Gastrocnemius medialis (tissue), 4 donors: ENCODE measurements at regions not wholly inside any gene's neighbourhood (a gene's known extent, or its start where the extent isn't known, plus 50 kb on each side); places are given as distances from the start of the nearest gene placed in this dataset.

Experiments used
- POLR2A ChIP-seq, 2 donors: fragments of 450-650 bp; IDR thresholded peaks; one replicate each; pipeline ENCODE4 v1.6.1; 2017; ENCODE audit warnings: antibody characterized with exemption in 2 of 2, mild to moderate bottlenecking in 2 of 2, moderate library complexity in 2 of 2
- TF ChIP-seq, protein P1 (sequence below), 5 experiments: fragments of 450-650 bp in 3 of 5; fragments of 200-600 bp in 2 of 5; sonication (generic) in 2 of 5; IDR thresholded peaks in 4 of 5; conservative IDR thresholded peaks in 1 of 5; 1 replicate in 4 of 5; 2 replicates in 1 of 5; pipeline ENCODE4 v1.5.1; 2016 to 2019; ENCODE audit warnings: antibody characterized with exemption in 5 of 5, mild to moderate bottlenecking in 3 of 5, moderate library complexity in 3 of 5

DNA sequence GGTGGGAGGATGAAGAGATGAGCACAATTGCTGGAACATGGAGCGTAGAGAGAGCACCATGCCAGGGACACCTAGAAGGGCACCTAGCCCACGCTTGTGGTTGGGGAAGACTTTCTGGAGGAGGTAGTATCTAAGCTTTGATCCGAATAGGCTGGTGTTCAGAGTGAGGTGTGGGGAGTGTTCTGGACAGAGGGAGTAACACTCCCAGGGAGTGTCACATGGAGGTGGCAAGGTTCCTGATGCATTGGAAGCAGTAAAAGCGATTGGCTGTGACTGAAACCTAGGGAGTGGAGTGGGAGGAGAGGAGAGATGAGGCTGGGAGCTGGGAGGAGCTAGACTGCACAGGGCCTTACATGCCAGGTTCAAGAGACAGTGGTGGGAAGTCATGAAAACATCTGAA, 188.0 kb upstream of the NCAM1 start:
- TF ChIP-seq, protein P1, sequence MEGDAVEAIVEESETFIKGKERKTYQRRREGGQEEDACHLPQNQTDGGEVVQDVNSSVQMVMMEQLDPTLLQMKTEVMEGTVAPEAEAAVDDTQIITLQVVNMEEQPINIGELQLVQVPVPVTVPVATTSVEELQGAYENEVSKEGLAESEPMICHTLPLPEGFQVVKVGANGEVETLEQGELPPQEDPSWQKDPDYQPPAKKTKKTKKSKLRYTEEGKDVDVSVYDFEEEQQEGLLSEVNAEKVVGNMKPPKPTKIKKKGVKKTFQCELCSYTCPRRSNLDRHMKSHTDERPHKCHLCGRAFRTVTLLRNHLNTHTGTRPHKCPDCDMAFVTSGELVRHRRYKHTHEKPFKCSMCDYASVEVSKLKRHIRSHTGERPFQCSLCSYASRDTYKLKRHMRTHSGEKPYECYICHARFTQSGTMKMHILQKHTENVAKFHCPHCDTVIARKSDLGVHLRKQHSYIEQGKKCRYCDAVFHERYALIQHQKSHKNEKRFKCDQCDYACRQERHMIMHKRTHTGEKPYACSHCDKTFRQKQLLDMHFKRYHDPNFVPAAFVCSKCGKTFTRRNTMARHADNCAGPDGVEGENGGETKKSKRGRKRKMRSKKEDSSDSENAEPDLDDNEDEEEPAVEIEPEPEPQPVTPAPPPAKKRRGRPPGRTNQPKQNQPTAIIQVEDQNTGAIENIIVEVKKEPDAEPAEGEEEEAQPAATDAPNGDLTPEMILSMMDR (IDR thresholded peaks at IDR 0.05 in 4 of 5, conservative IDR thresholded peaks at IDR 0.05 in 1 of 5), result no peak
- TF ChIP-seq POLR2A (IDR thresholded peaks at IDR 0.05), result no peak
